Stomach (tissue), 8 donors: ENCODE measurements at regions not wholly inside any gene's neighbourhood (a gene's known extent, or its start where the extent isn't known, plus 50 kb on each side); places are given as distances from the start of the nearest gene placed in this dataset.

Experiments
- DNase-seq, 2 donors: peaks; one replicate each; pipeline versions ENCODE4 v3.0.0 to v3.0.0-alpha.2; 2013 to 2019
- H3K27ac ChIP-seq, 5 donors: fragments of 200-600 bp in 4 of 5; sonication (generic) in 4 of 5; one replicate each; pipeline ENCODE4 v1.5.1; 2013 to 2019; ENCODE audit warnings: mild to moderate bottlenecking in 1 of 5, moderate library complexity in 1 of 5
- H3K27me3 ChIP-seq, 3 donors: fragments of 200-600 bp; sonication (generic); one replicate each; pipeline ENCODE4 v1.5.1; 2017 to 2019; ENCODE audit warnings: mixed run types in 1 of 3
- H3K36me3 ChIP-seq, 4 donors: fragments of 200-600 bp; sonication (generic); 1 replicate in 3 of 4; 2 replicates in 1 of 4; pipeline ENCODE4 v1.5.1; 2016 to 2019
- H3K4me1 ChIP-seq, 4 donors: fragments of 200-600 bp; sonication (generic); one replicate each; pipeline ENCODE4 v1.5.1; 2016 to 2019
- H3K4me3 ChIP-seq, 4 donors: fragments of 200-600 bp; sonication (generic) in 3 of 4; one replicate each; pipeline ENCODE4 v1.5.1; 2016 to 2019; ENCODE audit warnings: mild to moderate bottlenecking in 1 of 4
- H3K9me3 ChIP-seq, 4 donors: fragments of 200-600 bp; sonication (generic); one replicate each; pipeline ENCODE4 v1.5.1; 2016 to 2019
- CTCF ChIP-seq, 7 experiments: fragments of 450-650 bp in 4 of 7; fragments of 200-600 bp in 3 of 7; sonication (generic) in 3 of 7; IDR thresholded peaks; one replicate each; pipeline ENCODE4 v1.5.1; 2016 to 2019; ENCODE audit warnings: antibody characterized with exemption in 7 of 7, control low read depth in 2 of 7, mild to moderate bottlenecking in 1 of 7
- EP300 ChIP-seq: sonication (generic); formaldehyde crosslinking; IDR thresholded peaks from one replicate; pipeline ENCODE4 v1.6.1; 2017; ENCODE audit warnings: antibody characterized with exemption
- POLR2A ChIP-seq, 4 donors: fragments of 450-650 bp; IDR thresholded peaks; one replicate each; pipeline ENCODE4 v1.6.1; 2016; ENCODE audit warnings: antibody characterized with exemption in 4 of 4, control low read depth in 2 of 4, mild to moderate bottlenecking in 1 of 4, moderate library complexity in 1 of 4
- POLR2AphosphoS5 ChIP-seq, 3 donors: sonication (generic); formaldehyde crosslinking; IDR thresholded peaks; one replicate each; pipeline ENCODE4 v1.6.1; 2016; ENCODE audit warnings: antibody characterized with exemption in 3 of 3
- WGBS, 5 donors: extraction: QIAGEN DNeasy Blood & Tissue Kit in 3 of 5; methylation state at CpG; one replicate each; pipeline versions ENCODE4 v1.1.5 to v1.1.7; 2013 to 2018; 5-methylcytosine and 5-hydroxymethylcytosine counted together
- intact Hi-C: fragments of 100-400 bp; cut with DNase I; formaldehyde crosslinking; loops from one replicate; pipeline ENCODE4 v1.15.1; 2023; ENCODE audit warnings: low total_unique reads
- donor health status: healthy with polysubstance abuse.
- donor health status: Bipolar disorder and iron deficiency.
- donor health status: healthy.

DNA sequence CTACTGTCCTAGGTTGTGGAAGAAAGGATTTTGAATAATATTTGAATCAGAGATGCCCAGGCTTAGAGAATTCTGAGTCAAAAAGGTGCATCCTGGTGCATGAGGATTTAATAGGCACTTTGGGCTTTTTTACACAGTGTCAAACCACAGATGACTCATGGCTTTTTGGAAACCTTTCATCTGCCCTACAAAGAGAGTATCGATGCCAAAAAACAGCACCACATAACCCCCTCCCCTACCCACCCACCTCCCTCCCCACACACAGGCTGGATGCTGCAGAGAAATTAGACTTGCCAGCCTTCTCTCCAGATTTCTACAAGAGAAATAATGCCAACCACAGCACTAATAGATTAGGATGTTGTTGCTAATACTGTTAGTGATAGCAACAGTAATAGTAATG is 779.3 kb downstream of the NLGN4X start:
- no peak for DNase-seq
- H3K4me3 ChIP-seq: no peak overlapping the region
- H3K4me1 ChIP-seq: no peaks in the 10 kb centered on the region
- H3K27ac ChIP-seq: no peak overlapping the region
- intact Hi-C loops: no loop called here
- WGBS, 5 donors: 80 to 91% (median 84%) methylated on average over 1 of the region's 1 CpG
- no peak for TF ChIP-seq POLR2A (IDR thresholded peaks at IDR 0.05)
- TF ChIP-seq POLR2AphosphoS5 (IDR thresholded peaks at IDR 0.05): no peak
- TF ChIP-seq EP300: no peak
- TF ChIP-seq CTCF (IDR thresholded peaks at IDR 0.05): no peak
- no peaks in the 10 kb centered on the region for H3K27me3 ChIP-seq
- H3K36me3 ChIP-seq: no peaks in the 10 kb centered on the region
- H3K9me3 ChIP-seq: peaks cover 0 to 6% (median 0%) of the 10 kb centered on the region in 4 donors

- Histone ChIP-seq H3K27ac (no peak overlapping the region), H3K4me3 (no peak overlapping the region), H3K36me3 (no peaks in the 10 kb centered on the region), H3K4me1 (no peaks in the 10 kb centered on the region), H3K27me3 (no peaks in the 10 kb centered on the region), H3K9me3 (peaks cover 0 to 8% (median 0%) of the 10 kb centered on the region in 4 donors)
- TF ChIP-seq EP300 (no peak), CTCF (IDR thresholded peaks at IDR 0.05) (no peak), POLR2AphosphoS5 (IDR thresholded peaks at IDR 0.05) (no peak), POLR2A (IDR thresholded peaks at IDR 0.05) (no peak)
- intact Hi-C loops: no loop called here
- DNase-seq: no peak
These were observed 796.8 kb downstream of the NLGN4X start for GRCh38 chrX:5431823-5432222.

DNA sequence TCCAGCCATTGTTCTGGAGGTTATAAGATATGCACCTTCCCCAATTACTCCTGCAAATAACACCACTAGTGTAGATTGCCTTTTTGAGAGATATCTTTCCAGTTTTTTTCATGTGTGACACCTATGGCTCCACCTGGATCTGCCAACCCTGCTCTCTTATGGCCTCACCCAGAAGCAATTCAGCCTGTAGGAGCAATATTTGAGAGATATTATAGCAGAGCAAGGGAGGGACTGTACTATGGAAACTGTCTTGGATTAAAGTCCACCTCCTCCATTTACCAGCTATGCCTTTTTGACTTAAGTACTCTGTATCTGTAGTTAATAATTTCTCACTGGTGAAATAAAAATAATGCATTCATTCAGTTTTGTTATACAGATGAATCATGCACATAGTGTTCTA is 803.5 kb downstream of the NLGN4X start:
- no peak overlapping the region for H3K4me3 ChIP-seq
- H3K27ac ChIP-seq: no peak overlapping the region
- DNase-seq: no peak
- TF ChIP-seq POLR2A (IDR thresholded peaks at IDR 0.05) (no peak), EP300 (no peak), POLR2AphosphoS5 (IDR thresholded peaks at IDR 0.05) (no peak), CTCF (IDR thresholded peaks at IDR 0.05) (no peak)
- H3K36me3 ChIP-seq: no peaks in the 10 kb centered on the region
- H3K4me1 ChIP-seq: no peaks in the 10 kb centered on the region
- peaks cover 0 to 13% (median 3%) of the 10 kb centered on the region in 4 donors for H3K9me3 ChIP-seq
- no peaks in the 10 kb centered on the region for H3K27me3 ChIP-seq
- intact Hi-C loops: no loop called here

GRCh38 chrX:5417381-5417780 is 811.3 kb downstream of the NLGN4X start:
- DNase-seq: no peak
- H3K4me1 ChIP-seq: no peaks in the 10 kb centered on the region
- 39 to 62% (median 45%) methylated on average over 1 of the region's 1 CpG for WGBS, 5 donors
- H3K27ac ChIP-seq: no peak overlapping the region
- H3K36me3 ChIP-seq: no peaks in the 10 kb centered on the region
- H3K9me3 ChIP-seq: peaks cover 0 to 5% (median 3%) of the 10 kb centered on the region in 4 donors
- TF ChIP-seq EP300 (no peak), CTCF (IDR thresholded peaks at IDR 0.05) (no peak), POLR2A (IDR thresholded peaks at IDR 0.05) (no peak), POLR2AphosphoS5 (IDR thresholded peaks at IDR 0.05) (no peak)
- intact Hi-C loops: no loop called here
- no peaks in the 10 kb centered on the region for H3K27me3 ChIP-seq
- H3K4me3 ChIP-seq: no peak overlapping the region

DNA sequence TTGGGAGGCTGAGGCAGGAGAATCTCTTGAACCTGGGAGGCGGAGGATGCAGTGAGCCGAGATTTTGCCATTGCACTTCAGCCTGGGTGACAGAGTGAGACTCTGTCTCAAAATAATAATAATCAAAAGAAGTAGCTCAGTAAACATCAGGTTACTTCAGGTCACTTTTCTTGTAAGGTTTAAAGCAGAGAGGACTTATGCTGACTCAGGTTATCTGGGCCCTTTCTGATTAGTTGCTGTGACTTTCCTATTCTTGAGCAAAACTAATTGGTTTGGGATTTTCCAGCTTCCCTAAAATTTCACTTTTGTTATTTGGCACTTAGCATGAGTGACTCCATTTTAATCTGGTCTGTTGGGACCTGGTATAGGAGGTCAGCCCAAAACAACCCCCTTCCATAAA is 812.9 kb downstream of the NLGN4X start:
- 77 to 97% (median 91%) methylated on average over 2 of the region's 2 CpGs for WGBS, 5 donors
- intact Hi-C loops: no loop called here
- TF ChIP-seq EP300: no peak
- TF ChIP-seq POLR2AphosphoS5 (IDR thresholded peaks at IDR 0.05): no peak
- no peak for TF ChIP-seq CTCF (IDR thresholded peaks at IDR 0.05)
- TF ChIP-seq POLR2A (IDR thresholded peaks at IDR 0.05): no peak
- Histone ChIP-seq H3K9me3 (no peaks in the 10 kb centered on the region), H3K36me3 (no peaks in the 10 kb centered on the region), H3K4me3 (no peak overlapping the region), H3K27me3 (no peaks in the 10 kb centered on the region), H3K27ac (no peak overlapping the region), H3K4me1 (no peaks in the 10 kb centered on the region)
- DNase-seq: no peak
